PC-9 (cell line): ENCODE measurements at regions not wholly inside any gene's neighbourhood (a gene's known extent, or its start where the extent isn't known, plus 50 kb on each side); places are given as distances from the start of the nearest gene placed in this dataset.

ENCODE experiments used
- BruUV-seq: library from RNA; stranded (reverse); fragments of 400-500 nt; replicated peaks from 2 replicates; lab custom pipeline; 2021; lab: Mats Ljungman, UMichigan
- CTCF ChIA-PET: fragments of 300-600 bp; sonication (Branson Sonifier 250); formaldehyde crosslinking; loops from one replicate; lab custom pipeline; 2022; ENCODE audit warnings: antibody characterized with exemption; lab: Charles Lee
- POLR2A ChIA-PET: fragments of 300-600 bp; sonication (Branson Sonifier 250); formaldehyde crosslinking; loops from one replicate; lab custom pipeline; 2022; ENCODE audit warnings: antibody characterized with exemption; ENCODE audit not compliant: unreplicated experiment; lab: Charles Lee
- DNase-seq, 2 experiments: peaks; one replicate each; pipeline versions ENCODE4 v3.0.0 to v3.0.0-alpha.2; 2015 to 2022; ENCODE audit warnings: mixed read lengths in 1 of 2
- H2AFZ ChIP-seq: fragments of 200-600 bp; sonication (generic); 2 replicates; pipeline ENCODE4 v1.8.1; 2017; ENCODE audit warnings: antibody characterized with exemption
- H3F3A ChIP-seq: fragments of 200-600 bp; sonication (generic); 2 replicates; pipeline ENCODE4 v1.8.1; 2017; ENCODE audit warnings: antibody characterized with exemption, mild to moderate bottlenecking, low read depth; ENCODE audit not compliant: insufficient read depth
- H3K27ac ChIP-seq: fragments of 200-600 bp; sonication (generic); 2 replicates; pipeline ENCODE4 v1.6.1; 2016; ENCODE audit warnings: mixed run types
- H3K27me3 ChIP-seq: fragments of 200-600 bp; sonication (generic); 2 replicates; pipeline ENCODE4 v1.6.1; 2016; ENCODE audit warnings: low read depth, mixed run types; ENCODE audit not compliant: insufficient read depth
- H3K36me3 ChIP-seq: fragments of 200-600 bp; sonication (generic); 2 replicates; pipeline ENCODE4 v1.6.1; 2016; ENCODE audit warnings: low read depth, mixed run types
- H3K4me1 ChIP-seq: fragments of 200-600 bp; sonication (generic); replicated peaks from 2 replicates; pipeline ENCODE4 v1.6.1; 2016; ENCODE audit warnings: mixed run types; ENCODE audit not compliant: insufficient read depth
- H3K4me2 ChIP-seq: fragments of 200-600 bp; sonication (generic); 2 replicates; pipeline ENCODE4 v1.6.1; 2017; ENCODE audit warnings: mixed run types
- H3K4me3 ChIP-seq: fragments of 200-600 bp; sonication (generic); 2 replicates; pipeline ENCODE4 v1.6.1; 2016; ENCODE audit warnings: mixed run types
- H3K79me2 ChIP-seq: fragments of 200-600 bp; sonication (generic); 2 replicates; pipeline ENCODE4 v1.6.1; 2017; ENCODE audit warnings: low read depth, mixed run types
- H3K9me2 ChIP-seq: fragments of 200-600 bp; sonication (generic); 2 replicates; pipeline ENCODE4 v1.8.1; 2017; ENCODE audit warnings: mild to moderate bottlenecking; ENCODE audit not compliant: insufficient read depth
- H3K9me3 ChIP-seq: fragments of 200-600 bp; sonication (generic); 2 replicates; pipeline ENCODE4 v1.8.1; 2016; ENCODE audit warnings: low read depth; ENCODE audit not compliant: insufficient read depth
- H4K20me1 ChIP-seq: fragments of 200-600 bp; sonication (generic); 2 replicates; pipeline ENCODE4 v1.8.1; 2017; ENCODE audit not compliant: insufficient read depth
- EZH2 ChIP-seq: fragments of 200-600 bp; sonication (generic); IDR thresholded peaks from 2 replicates; pipeline ENCODE4 v1.8.0; 2017; ENCODE audit warnings: antibody characterized with exemption, low read depth
- intact Hi-C: fragments of 100-400 bp; cut with micrococcal nuclease; formaldehyde crosslinking; loops from one replicate; pipeline ENCODE4 v1.10.0; 2022; ENCODE audit not compliant: unreplicated experiment
- TF ChIP-seq, protein P1 (sequence below): fragments of 200-600 bp; sonication (generic); conservative IDR thresholded peaks from 2 replicates; pipeline ENCODE4 v1.6.1; 2017; ENCODE audit warnings: mixed run types, antibody characterized with exemption, mild to moderate bottlenecking, moderate library complexity

DNA sequence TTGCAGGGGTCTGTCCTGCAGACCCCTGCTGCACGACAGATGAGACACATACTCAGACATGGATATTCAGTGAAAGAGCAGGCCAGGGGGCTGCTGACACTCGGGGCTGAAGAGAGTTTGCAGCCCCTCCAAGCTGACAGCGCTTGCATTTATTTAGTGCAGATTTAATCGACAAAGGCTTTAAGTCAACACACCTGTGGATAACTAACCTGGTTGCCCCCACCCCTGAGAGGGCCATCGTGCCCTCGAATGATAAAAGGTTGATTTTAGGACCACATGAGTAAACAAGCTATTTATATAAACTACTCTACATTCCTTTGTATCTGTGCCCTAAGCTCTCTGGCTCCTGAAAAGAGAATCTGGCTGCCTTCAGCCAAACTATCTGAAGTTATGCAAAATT, 708.2 kb upstream of the LRRN3 start:
- Histone ChIP-seq H2AFZ (no peak overlapping the region), H3K79me2 (no peaks in the 10 kb centered on the region), H3K4me3 (no peak overlapping the region), H3K9me3 (no peaks in the 10 kb centered on the region), H3K27me3 (no peaks in the 10 kb centered on the region), H3K4me2 (no peak overlapping the region), H3K9me2 (no peaks in the 10 kb centered on the region), H3F3A (no peaks in the 10 kb centered on the region; the same call in 1 of the 2 replicates), H3K4me1 (peaks cover 19% of the 10 kb centered on the region), H3K27ac (no peak overlapping the region), H3K36me3 (no peaks in the 10 kb centered on the region), H4K20me1 (no peaks in the 10 kb centered on the region)
- CTCF ChIA-PET = no interaction called here
- intact Hi-C loops = loop anchor here (10.0 kb wide), 1 partner anchor 158 kb away; no protein-coding TSS in a partner anchor
- DNase-seq = no peak
- no TSS peak for BruUV-seq
- TF ChIP-seq, protein P1, sequence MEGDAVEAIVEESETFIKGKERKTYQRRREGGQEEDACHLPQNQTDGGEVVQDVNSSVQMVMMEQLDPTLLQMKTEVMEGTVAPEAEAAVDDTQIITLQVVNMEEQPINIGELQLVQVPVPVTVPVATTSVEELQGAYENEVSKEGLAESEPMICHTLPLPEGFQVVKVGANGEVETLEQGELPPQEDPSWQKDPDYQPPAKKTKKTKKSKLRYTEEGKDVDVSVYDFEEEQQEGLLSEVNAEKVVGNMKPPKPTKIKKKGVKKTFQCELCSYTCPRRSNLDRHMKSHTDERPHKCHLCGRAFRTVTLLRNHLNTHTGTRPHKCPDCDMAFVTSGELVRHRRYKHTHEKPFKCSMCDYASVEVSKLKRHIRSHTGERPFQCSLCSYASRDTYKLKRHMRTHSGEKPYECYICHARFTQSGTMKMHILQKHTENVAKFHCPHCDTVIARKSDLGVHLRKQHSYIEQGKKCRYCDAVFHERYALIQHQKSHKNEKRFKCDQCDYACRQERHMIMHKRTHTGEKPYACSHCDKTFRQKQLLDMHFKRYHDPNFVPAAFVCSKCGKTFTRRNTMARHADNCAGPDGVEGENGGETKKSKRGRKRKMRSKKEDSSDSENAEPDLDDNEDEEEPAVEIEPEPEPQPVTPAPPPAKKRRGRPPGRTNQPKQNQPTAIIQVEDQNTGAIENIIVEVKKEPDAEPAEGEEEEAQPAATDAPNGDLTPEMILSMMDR = no peak
- no peak for TF ChIP-seq EZH2
- POLR2A ChIA-PET = no interaction called here

DNA sequence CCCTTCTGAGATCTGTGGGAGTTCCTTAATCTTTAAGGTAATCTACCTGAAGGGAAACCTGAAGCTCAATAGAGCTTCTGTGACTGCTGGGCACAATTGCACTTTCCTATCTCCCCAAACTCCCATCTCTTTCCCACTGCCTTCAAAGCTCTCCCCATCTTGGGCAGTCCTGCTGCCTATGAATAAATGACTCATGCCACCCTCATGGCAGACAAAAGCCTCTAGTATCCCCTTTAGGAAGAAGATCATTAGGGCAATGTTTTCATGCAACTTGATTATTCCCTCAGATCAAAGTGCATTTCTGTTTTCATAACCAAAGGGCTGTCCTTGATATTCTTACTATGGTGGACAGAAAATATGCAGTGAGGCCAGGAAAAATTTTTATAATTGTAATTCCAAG, 704.9 kb upstream of the LRRN3 start:
- Histone ChIP-seq H3K9me3 (peaks cover 2% of the 10 kb centered on the region; the same call in 1 of the 2 replicates), H3K4me1 (peaks cover 21% of the 10 kb centered on the region), H3F3A (no peaks in the 10 kb centered on the region; the same call in 1 of the 2 replicates), H3K79me2 (no peaks in the 10 kb centered on the region), H2AFZ (no peak overlapping the region), H3K27me3 (no peaks in the 10 kb centered on the region), H3K27ac (peak overlapping the region; percentile 76), H3K4me3 (no peak overlapping the region), H4K20me1 (no peaks in the 10 kb centered on the region), H3K4me2 (peak overlapping the region; percentile 21), H3K9me2 (no peaks in the 10 kb centered on the region), H3K36me3 (no peaks in the 10 kb centered on the region)
- ChIA-PET POLR2A (no interaction called here), CTCF (no interaction called here)
- BruUV-seq = no TSS peak
- intact Hi-C loops = loop anchor here (10.0 kb wide), 1 partner anchor 161 kb away; no protein-coding TSS in a partner anchor
- DNase-seq = no peak
- TF ChIP-seq, protein P1 = no peak
- TF ChIP-seq EZH2 = no peak

DNA sequence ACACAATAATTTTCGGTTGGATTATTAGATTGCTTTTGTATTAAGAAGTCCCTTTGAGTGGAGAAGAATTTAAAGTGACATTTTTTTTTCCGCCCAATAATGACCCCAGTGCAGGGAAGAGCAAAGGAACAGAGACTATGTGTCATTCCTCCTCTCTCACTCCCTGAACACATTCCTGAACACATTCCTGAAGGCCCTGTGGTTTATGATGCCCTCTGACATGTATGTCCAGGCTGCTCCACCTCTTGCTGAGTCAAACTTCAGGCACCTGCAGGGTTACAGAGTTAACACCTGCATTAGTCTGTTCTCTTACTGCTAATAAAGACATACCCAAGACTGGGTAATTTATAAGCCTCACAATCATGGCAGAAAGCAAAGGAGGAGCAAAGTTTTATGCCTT, 704.0 kb upstream of the LRRN3 start:
- no peaks in the 10 kb centered on the region for H3K79me2 ChIP-seq
- H3K9me2 ChIP-seq = no peaks in the 10 kb centered on the region
- intact Hi-C loops = loop anchor here (10.0 kb wide), 1 partner anchor 162 kb away; no protein-coding TSS in a partner anchor
- H3K27ac ChIP-seq = peak overlapping the region; percentile 76
- TF ChIP-seq, protein P1 = no peak
- no peak for TF ChIP-seq EZH2
- peaks cover 21% of the 10 kb centered on the region for H3K4me1 ChIP-seq
- CTCF ChIA-PET = no interaction called here
- no peak overlapping the region for H2AFZ ChIP-seq
- peak overlapping the region; percentile 58 for H3K4me2 ChIP-seq
- no peaks in the 10 kb centered on the region for H4K20me1 ChIP-seq
- H3K9me3 ChIP-seq = peaks cover 2% of the 10 kb centered on the region; the same call in 1 of the 2 replicates
- BruUV-seq = no TSS peak
- peak; percentile 81 to 96 for DNase-seq
- H3K27me3 ChIP-seq = no peaks in the 10 kb centered on the region
- POLR2A ChIA-PET = no interaction called here
- no peaks in the 10 kb centered on the region; the same call in 1 of the 2 replicates for H3F3A ChIP-seq
- no peak overlapping the region for H3K4me3 ChIP-seq
- no peaks in the 10 kb centered on the region for H3K36me3 ChIP-seq
